HCT116 (cell line): ENCODE measurements at regions not wholly inside any gene's neighbourhood (a gene's known extent, or its start where the extent isn't known, plus 50 kb on each side); places are given as distances from the start of the nearest gene placed in this dataset.

Source experiments
- ATAC-seq: fragments of 200-7000 bp; cut with Tn5 transposase; 2 replicates; pipeline ENCODE4 v1.9.1; 2020; ENCODE audit warnings: mild to moderate bottlenecking, moderate library complexity
- BruUV-seq: library from RNA; stranded (reverse); fragments of 400-500 nt; replicated peaks from 2 replicates; lab custom pipeline; 2021; lab: Mats Ljungman, UMichigan
- CTCF ChIA-PET: fragments of 300-600 bp; sonication (Branson Sonifier 250); formaldehyde crosslinking; loops from one replicate; lab custom pipeline; 2021; ENCODE audit warnings: antibody characterized with exemption; lab: Charles Lee
- POLR2A ChIA-PET: fragments of 300-600, 350-600 bp; sonication (Branson Sonifier 250); formaldehyde crosslinking; loops from one replicate; lab custom pipeline; 2021; ENCODE audit warnings: antibody characterized with exemption; lab: Charles Lee
- RAD21 ChIA-PET, 2 experiments: fragments of 300-600 bp; sonication (Branson Sonifier 250); formaldehyde crosslinking; loops; one replicate each; lab custom pipeline; 2023; ENCODE audit warnings: low total read pairs in 2 of 2; ENCODE audit not compliant: uncharacterized antibody in 2 of 2, unreplicated experiment in 2 of 2, low non-redundant PET in 1 of 2; lab: Charles Lee
- DNase-seq: peaks from one replicate; pipeline ENCODE4 v3.0.0-alpha.2; 2010; ENCODE audit warnings: low read depth, low spot score
- H2AFZ ChIP-seq: fragments of 200-600 bp; shearing (Covaris generic), sonication (generic); 2 replicates; pipeline ENCODE4 v1.6.1; 2017; ENCODE audit warnings: low read depth, mixed run types, mixed read lengths, antibody characterized with exemption, low read length; ENCODE audit not compliant: poor library complexity, severe bottlenecking
- H3K27ac ChIP-seq: 2 replicates; pipeline ENCODE4 v1.5.1; 2012; ENCODE audit warnings: low read depth, low read length
- H3K27me3 ChIP-seq: fragments of 200-600 bp; sonication (generic); 2 replicates; pipeline ENCODE4 v1.6.1; 2016; ENCODE audit warnings: mixed run types, low read length, mixed read lengths; ENCODE audit not compliant: insufficient read depth
- H3K36me3 ChIP-seq, 2 experiments: fragments of 200-500 bp in 1 of 2; fragments of 200-600 bp in 1 of 2; sonication (Bioruptor generic) in 1 of 2; sonication (generic) in 1 of 2; 2 replicates each; pipeline versions ENCODE4 v1.5.1 to v1.6.1; 2014 to 2016; ENCODE audit warnings: low read length in 2 of 2, inconsistent platforms in 1 of 2, mixed read lengths in 1 of 2, mixed run types in 1 of 2; ENCODE audit not compliant: insufficient read depth in 2 of 2, control insufficient read depth in 1 of 2
- H3K4me1 ChIP-seq, 2 experiments: fragments of 200-600 bp in 1 of 2; sonication (generic) in 1 of 2; 2 replicates each; pipeline versions ENCODE4 v1.5.1 to v1.6.1; 2012 to 2017; ENCODE audit warnings: low read length in 2 of 2, inconsistent platforms in 1 of 2, mild to moderate bottlenecking in 1 of 2, mixed read lengths in 1 of 2, mixed run types in 1 of 2, moderate library complexity in 1 of 2; ENCODE audit not compliant: insufficient read depth in 2 of 2, control insufficient read depth in 1 of 2
- H3K4me2 ChIP-seq: fragments of 200-600 bp; sonication (generic); 2 replicates; pipeline ENCODE4 v1.6.1; 2017; ENCODE audit warnings: mixed run types, low read length, mixed read lengths
- H3K4me3 ChIP-seq, 2 experiments: fragments of 200-600 bp in 1 of 2; sonication (generic) in 1 of 2; replicated peaks in 1 of 2; 2 replicates each; pipeline ENCODE4 v1.5.1; 2011 to 2016; ENCODE audit warnings: low read length in 2 of 2, control low read depth in 1 of 2, low read depth in 1 of 2, mild to moderate bottlenecking in 1 of 2, mixed read lengths in 1 of 2, mixed run types in 1 of 2
- H3K79me2 ChIP-seq: fragments of 200-600 bp; sonication (generic); 2 replicates; pipeline ENCODE4 v1.6.1; 2017; ENCODE audit warnings: mild to moderate bottlenecking, mixed run types, low read length, moderate library complexity, mixed read lengths; ENCODE audit not compliant: insufficient read depth
- H3K9ac ChIP-seq: fragments of 200-600 bp; sonication (generic); 2 replicates; pipeline ENCODE4 v1.6.1; 2016; ENCODE audit warnings: low read length, mixed read lengths
- H3K9me2 ChIP-seq: fragments of 200-600 bp; sonication (generic), shearing (Covaris generic); 2 replicates; pipeline ENCODE4 v1.6.1; 2017; ENCODE audit warnings: mixed run types, mild to moderate bottlenecking, moderate library complexity; ENCODE audit not compliant: insufficient read depth
- H3K9me3 ChIP-seq, 2 experiments: fragments of 200-500 bp in 1 of 2; fragments of 200-600 bp in 1 of 2; sonication (Bioruptor generic) in 1 of 2; sonication (generic) in 1 of 2; 2 replicates each; pipeline ENCODE4 v1.6.1; 2014 to 2017; ENCODE audit warnings: low read length in 2 of 2, mixed read lengths in 2 of 2, inconsistent platforms in 1 of 2, low read depth in 1 of 2, mild to moderate bottlenecking in 1 of 2, mixed run types in 1 of 2, moderate library complexity in 1 of 2; ENCODE audit not compliant: control insufficient read depth in 1 of 2, insufficient read depth in 1 of 2
- H4K20me1 ChIP-seq: fragments of 200-600 bp; sonication (generic), shearing (Covaris generic); 2 replicates; pipeline ENCODE4 v1.6.1; 2017; ENCODE audit warnings: mixed run types, mild to moderate bottlenecking, moderate library complexity; ENCODE audit not compliant: insufficient read depth
- EZH2 ChIP-seq: fragments of 200-600 bp; sonication (generic); IDR thresholded peaks from 2 replicates; pipeline ENCODE4 v1.6.1; 2017; ENCODE audit warnings: antibody characterized with exemption, mixed run types
- EZH2phosphoT487 ChIP-seq: fragments of 200-600 bp; IDR thresholded peaks from 2 replicates; pipeline ENCODE4 v1.6.1; 2018; ENCODE audit warnings: antibody characterized with exemption, borderline replicate concordance
- FOSL1 ChIP-seq: IDR thresholded peaks from 2 replicates; pipeline ENCODE4 v1.6.1; 2012; ENCODE audit warnings: low read depth
- MAX ChIP-seq: IDR thresholded peaks from 2 replicates; pipeline ENCODE4 v1.6.1; 2012
- RAD21 ChIP-seq: IDR thresholded peaks from 2 replicates; pipeline ENCODE4 v1.6.1; 2012; ENCODE audit warnings: low read depth, mild to moderate bottlenecking
- REST ChIP-seq: IDR thresholded peaks from 2 replicates; pipeline ENCODE4 v1.6.1; 2012; ENCODE audit warnings: low read depth
- SIN3A ChIP-seq: IDR thresholded peaks from 2 replicates; pipeline ENCODE4 v1.6.1; 2012; ENCODE audit warnings: low read depth
- SRF ChIP-seq: IDR thresholded peaks from 2 replicates; pipeline ENCODE4 v1.6.1; 2012; ENCODE audit warnings: low read depth
- TCF7L2 ChIP-seq: IDR thresholded peaks from 2 replicates; pipeline ENCODE4 v1.7.0; 2011; ENCODE audit warnings: borderline replicate concordance, inconsistent platforms; ENCODE audit not compliant: insufficient read depth, insufficient read length; ENCODE audit errors: extremely low read depth
- YY1 ChIP-seq: IDR thresholded peaks from 2 replicates; pipeline ENCODE4 v1.6.1; 2011; ENCODE audit warnings: low read length, low read depth, moderate library complexity, mild to moderate bottlenecking; ENCODE audit not compliant: insufficient replicate concordance; ENCODE audit errors: extremely low read depth
- ZFX ChIP-seq: fragments of 450-650 bp; IDR thresholded peaks from 2 replicates; pipeline ENCODE4 v1.6.1; 2017
- intact Hi-C: fragments of 100-400 bp; cut with micrococcal nuclease; formaldehyde crosslinking; loops from 2 replicates; pipeline ENCODE4 v1.10.0; 2022

DNA sequence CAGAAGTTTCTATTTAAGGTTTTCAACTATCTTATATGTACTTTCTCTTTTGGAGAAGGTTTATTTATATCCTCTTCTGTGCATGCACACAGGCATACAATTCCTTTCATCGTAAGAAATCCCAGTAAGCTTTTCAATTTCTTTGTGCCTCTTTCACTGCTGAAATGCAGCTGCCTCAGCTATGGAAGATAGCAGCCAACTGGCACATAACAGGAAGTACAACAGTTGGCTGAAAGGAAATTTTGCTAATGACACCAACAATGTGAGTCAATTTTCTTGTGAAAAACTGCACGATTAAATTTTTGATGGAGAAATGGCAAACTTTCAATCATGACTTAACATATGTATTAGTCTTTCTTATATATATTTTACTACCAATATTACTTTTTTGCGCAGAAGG is 74.5 kb upstream of the PAQR3 start:
- no TSS peak for BruUV-seq
- H3K4me2 ChIP-seq: no peak overlapping the region
- ChIA-PET POLR2A (no interaction called here), CTCF (interaction anchor here (1.2 kb wide), 1 partner anchor 28 kb away, joined by 3 read pairs; no protein-coding TSS in a partner anchor), RAD21 (no interaction called here)
- DNase-seq (no peak), ATAC-seq (no peak)
- H3K9ac ChIP-seq: no peak overlapping the region
- no peaks in the 10 kb centered on the region for H3K4me1 ChIP-seq
- H4K20me1 ChIP-seq: no peaks in the 10 kb centered on the region
- H3K27ac ChIP-seq: no peak overlapping the region
- no peak overlapping the region for H3K4me3 ChIP-seq
- intact Hi-C loops: no loop called here
- H2AFZ ChIP-seq: no peak overlapping the region
- H3K79me2 ChIP-seq: no peaks in the 10 kb centered on the region
- H3K9me2 ChIP-seq: no peaks in the 10 kb centered on the region
- H3K9me3 ChIP-seq: no peaks in the 10 kb centered on the region
- H3K36me3 ChIP-seq: no peaks in the 10 kb centered on the region
- no peak for TF ChIP-seq RAD21
- TF ChIP-seq MAX: no peak
- no peak for TF ChIP-seq TCF7L2
- no peak for TF ChIP-seq SRF
- no peak for TF ChIP-seq EZH2phosphoT487
- no peak for TF ChIP-seq SIN3A
- TF ChIP-seq ZFX: no peak
- peaks cover 6% of the 10 kb centered on the region; the same call in 1 of the 2 replicates for H3K27me3 ChIP-seq

- Histone ChIP-seq H3K79me2 (no peaks in the 10 kb centered on the region), H3K27me3 (peaks cover 22% of the 10 kb centered on the region; the same call in 1 of the 2 replicates), H3K9me2 (no peaks in the 10 kb centered on the region), H3K27ac (no peak overlapping the region), H2AFZ (no peak overlapping the region), H3K4me3 (no peak overlapping the region), H4K20me1 (no peaks in the 10 kb centered on the region), H3K4me1 (no peaks in the 10 kb centered on the region), H3K9me3 (no peaks in the 10 kb centered on the region), H3K36me3 (no peaks in the 10 kb centered on the region), H3K4me2 (no peak overlapping the region), H3K9ac (no peak overlapping the region)
- DNase-seq: no peak
- no TSS peak for BruUV-seq
- POLR2A ChIA-PET: no interaction called here
- TF ChIP-seq REST: no peak
- no peak for TF ChIP-seq TCF7L2
- TF ChIP-seq FOSL1: no peak
- TF ChIP-seq YY1: no peak
- no peak for TF ChIP-seq EZH2
- ATAC-seq: no peak
- CTCF ChIA-PET: no interaction called here
- RAD21 ChIA-PET: no interaction called here
- intact Hi-C loops: no loop called here
These were observed 51.9 kb upstream of the PAQR3 start for GRCh38 chr4:78990938-78991810.
